ENCODE measurements at regions not wholly inside any gene's neighbourhood (a gene's known extent, or its start where the extent isn't known, plus 50 kb on each side); places are given as distances from the start of the nearest gene placed in this dataset.

DNA sequence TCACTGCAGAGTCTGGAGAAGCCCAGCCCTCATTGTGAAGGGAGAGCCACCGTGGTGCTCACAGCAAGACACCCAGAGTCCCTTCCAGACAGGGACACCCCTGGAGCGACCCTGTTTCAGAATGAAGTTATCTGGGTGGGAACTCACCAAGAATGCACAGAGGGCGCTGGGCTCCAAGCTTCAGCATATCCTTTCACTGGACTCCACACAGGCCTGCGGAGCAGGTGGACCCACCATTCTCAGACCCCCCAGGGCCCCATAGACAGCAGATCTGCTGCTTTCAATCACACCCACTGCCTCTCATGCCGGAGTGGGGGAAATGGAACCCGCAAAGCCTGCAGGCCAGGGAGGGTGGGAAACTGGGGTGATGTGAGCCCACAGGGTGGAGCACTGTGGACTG lies 87.8 kb downstream of the RRM2 start:
- DNase-seq: no peak

DNA sequence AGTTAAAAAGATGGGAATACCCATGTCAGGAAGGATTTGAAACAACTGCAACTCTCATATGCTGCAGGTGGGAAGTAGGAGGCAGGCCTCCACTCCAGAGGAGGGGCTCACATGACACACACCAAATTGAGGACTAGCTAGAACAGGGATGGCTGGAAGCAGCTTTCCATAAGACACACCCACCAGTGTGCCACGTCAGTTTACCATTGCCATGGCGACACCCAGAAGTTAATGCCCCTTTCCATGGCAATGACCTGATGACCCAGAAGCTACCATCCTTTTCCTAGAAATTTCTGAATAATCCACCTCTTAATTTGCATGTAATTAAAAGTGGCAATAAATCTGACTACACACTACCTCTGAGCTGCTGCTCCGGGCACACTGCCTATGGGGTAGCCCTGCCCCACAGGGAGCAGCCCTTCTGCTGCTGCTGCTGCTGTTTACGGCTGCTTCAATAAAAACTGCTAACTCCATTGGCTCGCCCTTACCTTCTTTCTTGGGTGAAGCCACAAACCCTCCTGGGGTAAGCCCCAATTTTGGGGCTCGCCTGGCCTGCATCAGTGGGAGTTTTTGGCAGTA lies 89.4 kb downstream of the RRM2 start:
- ATAC-seq (replicated peaks): no peak
- no peak for DNase-seq
- Mint-ChIP-seq H3K27ac (no peak overlapping the region), H3K9me3 (no peaks in the 10 kb centered on the region), H3K36me3 (no peaks in the 10 kb centered on the region), H3K4me1 (peaks cover 0 to 6% of the 10 kb centered on the region in 2 donors), H3K27me3 (no peaks in the 10 kb centered on the region), H3K4me3 (no peak overlapping the region)

More for the DNA sequence above, 87.8 kb downstream of the RRM2 start:
- H3K27ac Mint-ChIP-seq: no peak overlapping the region
- no peaks in the 10 kb centered on the region for H3K4me1 Mint-ChIP-seq
- H3K9me3 Mint-ChIP-seq: no peaks in the 10 kb centered on the region
- no peak for ATAC-seq (replicated peaks)
- H3K36me3 Mint-ChIP-seq: no peaks in the 10 kb centered on the region
- H3K27me3 Mint-ChIP-seq: no peaks in the 10 kb centered on the region
- no peak overlapping the region for H3K4me3 Mint-ChIP-seq

DNA sequence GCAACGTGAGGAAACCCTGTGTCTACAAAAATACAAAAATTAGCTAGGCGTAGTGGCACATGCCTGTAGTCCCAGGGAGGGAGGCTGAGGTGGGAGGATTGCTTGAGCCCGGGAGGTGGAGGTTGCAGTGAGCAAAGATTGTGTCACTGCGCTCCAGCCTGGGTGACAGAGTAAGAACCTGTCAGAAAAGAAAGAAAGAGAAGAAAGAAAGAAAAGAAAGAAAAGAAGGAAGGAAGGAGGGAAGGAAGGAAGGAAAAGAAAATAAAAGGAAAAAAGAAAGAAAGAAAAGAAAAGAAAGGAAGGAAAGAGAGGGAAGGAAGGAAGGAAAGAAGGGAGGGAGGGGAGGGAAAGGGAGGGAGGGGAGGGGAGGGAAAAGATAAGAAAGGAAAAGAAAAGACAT lies 89.9 kb upstream of the HPCAL1 start:
- no peaks in the 10 kb centered on the region for H3K9me3 Mint-ChIP-seq
- no peak for DNase-seq
- peaks cover 0 to 6% of the 10 kb centered on the region in 2 donors for H3K4me1 Mint-ChIP-seq
- H3K27me3 Mint-ChIP-seq: peaks cover 0 to 2% of the 10 kb centered on the region in 2 donors
- H3K4me3 Mint-ChIP-seq: no peak overlapping the region
- ATAC-seq (replicated peaks): no peak
- no peak overlapping the region for H3K27ac Mint-ChIP-seq
- no peaks in the 10 kb centered on the region for H3K36me3 Mint-ChIP-seq

DNA sequence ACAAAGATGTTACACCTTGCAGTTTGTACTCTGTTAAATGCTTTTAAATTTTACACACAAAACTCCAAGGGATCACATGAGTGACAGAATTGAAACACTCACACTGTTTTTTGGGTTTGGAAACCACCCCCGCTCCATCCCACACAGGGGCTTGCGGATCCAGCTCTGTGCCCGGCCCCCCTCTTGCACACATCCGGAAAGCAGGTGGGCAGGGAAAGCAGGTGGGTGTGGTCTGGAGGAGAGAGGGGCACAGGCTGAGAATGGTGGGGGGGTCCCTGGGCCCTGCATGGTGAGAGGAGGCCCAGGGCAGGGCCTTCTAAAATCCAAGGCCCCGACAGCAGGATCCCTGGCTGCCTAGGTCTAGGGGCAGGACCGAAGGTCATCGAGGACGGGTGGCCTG lies 88.5 kb upstream of the HPCAL1 start:
- Mint-ChIP-seq H3K36me3 (no peaks in the 10 kb centered on the region), H3K4me1 (peaks cover 0 to 6% of the 10 kb centered on the region in 2 donors), H3K27me3 (peaks cover 0 to 3% of the 10 kb centered on the region in 2 donors), H3K27ac (no peak overlapping the region), H3K9me3 (no peaks in the 10 kb centered on the region), H3K4me3 (no peak overlapping the region)
- ATAC-seq (replicated peaks) (no peak), DNase-seq (no peak)

DNA sequence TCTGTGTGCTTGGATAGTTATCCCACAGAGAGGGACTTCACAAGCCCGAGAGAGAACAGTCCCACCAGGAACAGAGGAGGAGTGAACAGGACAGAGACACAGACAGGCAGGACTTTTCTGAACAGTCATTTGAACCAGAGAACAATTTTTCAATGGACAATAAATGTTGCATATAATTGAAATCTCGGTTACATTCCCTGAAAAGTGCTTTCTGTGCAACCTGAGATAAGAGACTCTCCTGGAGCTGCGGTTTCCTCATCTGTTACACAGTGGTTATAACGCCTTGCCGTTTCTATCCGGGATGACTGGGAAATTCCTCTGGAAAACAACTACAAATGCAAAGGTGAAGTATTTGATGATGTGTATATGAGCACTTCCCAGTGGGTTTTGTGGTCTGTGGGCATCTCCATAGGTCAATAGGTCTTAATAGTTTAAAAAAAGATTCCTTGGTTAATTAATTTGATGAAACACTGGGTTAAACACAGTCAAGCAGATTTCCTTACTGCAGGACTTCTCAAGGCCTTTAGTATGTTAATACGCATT lies 87.2 kb upstream of the HPCAL1 start:
- Mint-ChIP-seq H3K4me3 (no peak overlapping the region), H3K9me3 (no peaks in the 10 kb centered on the region), H3K27ac (no peak overlapping the region), H3K27me3 (peaks cover 0 to 3% of the 10 kb centered on the region in 2 donors), H3K4me1 (peaks cover 0 to 6% of the 10 kb centered on the region in 2 donors), H3K36me3 (no peaks in the 10 kb centered on the region)
- no peak for ATAC-seq (replicated peaks)
- DNase-seq: no peak

DNA sequence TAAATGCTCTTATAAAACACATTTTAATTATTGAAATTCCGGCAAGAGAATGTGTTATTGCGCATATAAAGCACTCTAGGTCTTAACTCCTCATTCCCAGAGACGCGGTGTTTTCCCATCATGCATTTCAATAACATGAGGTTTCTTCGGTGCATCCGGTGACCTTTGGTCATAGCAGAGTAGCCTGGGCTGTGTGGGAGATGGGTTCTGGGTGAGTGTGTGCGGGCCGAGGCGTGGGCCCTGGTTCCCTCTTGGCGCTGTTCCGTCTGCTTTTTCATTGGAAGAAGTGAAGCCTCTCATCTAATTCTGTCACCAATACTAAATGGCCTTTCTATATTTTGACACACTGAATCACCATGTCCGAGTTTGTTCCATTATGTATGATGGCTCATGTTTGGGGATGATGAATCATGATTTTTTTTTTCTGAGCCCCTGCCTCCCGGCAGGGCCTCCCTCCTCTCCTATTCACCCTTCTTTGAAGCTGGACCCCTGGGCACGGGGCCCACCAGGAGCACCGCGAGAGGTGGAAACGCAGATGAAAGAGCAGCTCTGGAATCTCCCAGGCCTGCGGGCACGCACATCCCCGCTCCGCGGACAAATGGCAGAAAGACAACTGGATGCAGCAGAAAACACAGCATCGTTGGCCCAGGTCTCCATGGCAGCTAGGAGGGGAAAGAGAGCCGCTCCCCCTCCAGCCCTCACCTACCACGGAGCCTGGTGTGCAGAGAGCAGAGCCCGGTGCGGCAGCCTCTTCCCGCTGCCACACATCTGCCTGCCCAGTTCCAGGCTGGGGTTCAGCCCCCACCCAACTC lies 85.8 kb upstream of the HPCAL1 start:
- Mint-ChIP-seq H3K9me3 (no peaks in the 10 kb centered on the region), H3K27ac (no peak overlapping the region), H3K4me1 (peaks cover 0 to 6% of the 10 kb centered on the region in 2 donors), H3K36me3 (no peaks in the 10 kb centered on the region), H3K4me3 (no peak overlapping the region), H3K27me3 (peaks cover 2 to 5% of the 10 kb centered on the region in 2 donors)
- DNase-seq (no peak), ATAC-seq (replicated peaks) (no peak)

DNA sequence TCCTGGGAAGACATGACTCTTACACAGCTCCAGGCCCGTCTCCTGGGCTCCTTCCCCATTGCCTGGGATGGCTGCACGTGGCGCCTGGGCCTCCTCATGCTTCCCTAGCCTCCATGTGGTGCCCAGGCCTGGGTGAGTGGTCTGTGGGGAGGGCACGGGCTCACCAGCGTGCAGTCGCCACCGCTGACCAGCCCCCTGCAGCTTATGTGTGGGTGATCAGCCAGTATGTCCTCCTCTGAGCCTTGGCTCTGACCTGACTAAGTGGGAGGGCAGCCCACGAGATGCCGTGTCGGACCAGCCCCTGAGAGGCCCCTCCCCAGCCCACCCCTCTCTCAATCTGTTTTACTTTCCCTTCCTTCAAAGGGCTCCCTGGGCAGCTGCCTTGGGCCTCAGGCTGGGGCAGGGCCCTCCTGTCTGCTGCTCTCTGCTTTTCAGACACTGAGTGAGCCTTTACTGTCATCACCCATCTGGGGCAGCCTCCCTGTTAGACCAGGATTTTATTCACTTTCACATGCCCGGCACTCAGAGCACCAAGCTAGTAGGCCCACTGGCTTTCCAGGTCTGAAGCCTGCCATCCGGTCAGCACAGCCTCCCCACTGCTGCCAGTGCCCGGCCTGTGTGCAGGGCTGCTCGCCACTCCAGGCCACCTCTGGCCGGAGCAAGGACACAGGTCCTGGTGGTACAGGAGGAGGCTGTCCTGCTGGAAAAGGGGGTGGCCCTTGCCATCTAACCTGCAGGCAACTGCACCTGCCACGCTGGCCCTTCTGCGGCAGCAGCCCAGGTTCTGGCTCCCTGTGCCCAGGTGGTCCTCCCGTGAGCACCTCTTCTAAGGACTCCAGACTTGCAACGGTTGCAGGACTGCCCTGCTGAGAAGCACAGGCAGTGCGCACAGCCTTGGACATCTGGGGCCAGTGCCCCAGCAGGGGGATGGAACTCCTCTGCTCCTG lies 84.9 kb upstream of the HPCAL1 start:
- H3K27me3 Mint-ChIP-seq: peaks cover 5 to 8% of the 10 kb centered on the region in 2 donors
- H3K36me3 Mint-ChIP-seq: no peaks in the 10 kb centered on the region
- ATAC-seq (replicated peaks): no peak
- H3K9me3 Mint-ChIP-seq: no peaks in the 10 kb centered on the region
- peaks cover 0 to 6% of the 10 kb centered on the region in 2 donors for H3K4me1 Mint-ChIP-seq
- H3K4me3 Mint-ChIP-seq: no peak overlapping the region
- no peak for DNase-seq
- H3K27ac Mint-ChIP-seq: no peak overlapping the region

DNA sequence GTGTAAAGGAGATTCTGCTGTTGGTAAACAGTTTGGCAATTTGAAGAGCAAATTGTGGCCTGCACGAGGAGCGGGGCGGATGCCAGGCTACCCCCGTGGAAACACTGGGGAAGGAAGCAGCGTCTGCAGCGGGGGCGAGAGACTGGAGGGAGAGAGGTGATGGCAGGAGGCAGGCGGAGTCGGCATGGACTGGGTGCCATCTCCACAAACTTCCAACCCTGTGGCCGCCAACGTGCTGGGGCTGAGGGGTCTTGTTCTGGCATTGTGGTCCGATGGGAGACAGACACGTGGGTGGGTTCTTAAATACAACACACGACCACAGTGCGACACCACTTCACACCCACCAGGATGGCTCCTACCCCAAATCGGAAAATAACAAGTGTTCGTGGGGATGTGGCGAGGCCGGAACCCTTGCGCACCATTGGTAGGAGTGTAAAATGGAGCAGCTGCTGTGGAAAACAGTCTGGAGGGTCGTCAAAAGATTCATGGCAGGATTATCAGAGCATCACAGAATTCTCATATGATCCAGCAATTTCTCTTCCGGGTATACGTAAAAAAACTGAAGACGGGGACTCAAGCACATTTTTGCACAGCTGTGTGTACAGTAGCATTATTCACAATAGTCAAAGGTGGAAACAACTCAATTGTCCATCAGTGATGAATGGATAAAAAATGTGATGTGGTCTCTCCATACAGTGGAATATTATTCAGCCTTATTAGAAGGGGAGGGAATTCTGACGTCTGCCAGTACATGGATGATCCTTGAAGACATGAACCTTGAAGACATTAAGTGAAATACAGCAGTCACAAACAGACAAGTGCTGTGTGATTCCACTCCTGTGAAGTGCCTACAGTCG lies 82.4 kb upstream of the HPCAL1 start:
- Mint-ChIP-seq H3K4me3 (no peak overlapping the region), H3K36me3 (no peaks in the 10 kb centered on the region), H3K4me1 (peaks cover 0 to 6% of the 10 kb centered on the region in 2 donors), H3K9me3 (no peaks in the 10 kb centered on the region), H3K27me3 (peaks cover 5 to 8% of the 10 kb centered on the region in 2 donors), H3K27ac (no peak overlapping the region)
- no peak for ATAC-seq (replicated peaks)
- DNase-seq: no peak

DNA sequence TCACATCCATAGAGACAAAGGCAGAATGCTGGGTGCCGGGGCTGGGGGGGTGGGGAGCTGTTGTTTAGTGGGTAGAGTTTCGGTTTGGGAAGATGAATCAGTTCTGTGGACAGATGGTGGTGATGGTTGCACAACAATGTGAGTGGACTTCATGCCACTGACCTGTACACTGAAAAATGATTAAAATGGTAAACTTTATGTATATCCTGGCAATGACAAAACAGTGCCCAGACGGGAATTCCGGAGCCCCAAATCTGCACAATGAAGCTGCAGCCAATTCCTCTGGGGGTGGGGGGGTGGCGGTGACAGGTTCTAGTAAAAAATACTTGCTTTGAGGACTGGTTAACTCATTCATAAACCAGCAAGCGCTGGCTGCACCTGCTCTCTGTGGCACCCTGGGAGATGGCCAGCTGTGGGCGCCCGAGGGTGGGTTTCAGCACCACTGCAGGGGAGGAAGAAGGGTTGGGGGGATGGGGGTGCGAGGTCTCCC lies 81.8 kb upstream of the HPCAL1 start:
- Mint-ChIP-seq H3K4me1 (peaks cover 0 to 2% of the 10 kb centered on the region in 2 donors), H3K9me3 (no peaks in the 10 kb centered on the region), H3K4me3 (no peak overlapping the region), H3K27me3 (peaks cover 5 to 8% of the 10 kb centered on the region in 2 donors), H3K36me3 (no peaks in the 10 kb centered on the region), H3K27ac (no peak overlapping the region)
- ATAC-seq (replicated peaks) (no peak), DNase-seq (no peak)

DNA sequence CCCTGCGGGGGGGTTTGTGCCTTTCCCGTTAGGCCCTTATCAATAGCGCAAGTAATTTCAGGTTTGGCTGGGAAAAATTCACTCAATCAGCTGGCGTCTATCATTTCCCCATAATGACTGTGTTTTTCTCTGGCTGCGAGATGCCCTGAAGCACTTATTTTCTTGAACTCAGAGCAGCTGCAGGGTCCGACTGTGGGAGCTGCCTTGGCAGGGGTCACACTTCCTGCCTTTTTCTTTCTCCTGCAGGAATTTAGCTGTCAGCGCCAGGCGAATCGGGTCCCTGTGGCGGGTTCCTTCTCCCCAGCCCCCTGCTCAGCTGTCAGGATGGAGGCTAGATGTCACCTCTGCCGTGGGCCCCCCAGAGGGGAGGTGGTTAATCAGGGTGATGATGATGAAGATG lies 81.3 kb upstream of the HPCAL1 start:
- DNase-seq: no peak
- H3K9me3 Mint-ChIP-seq: no peaks in the 10 kb centered on the region
- H3K27me3 Mint-ChIP-seq: peaks cover 5 to 8% of the 10 kb centered on the region in 2 donors

DNA sequence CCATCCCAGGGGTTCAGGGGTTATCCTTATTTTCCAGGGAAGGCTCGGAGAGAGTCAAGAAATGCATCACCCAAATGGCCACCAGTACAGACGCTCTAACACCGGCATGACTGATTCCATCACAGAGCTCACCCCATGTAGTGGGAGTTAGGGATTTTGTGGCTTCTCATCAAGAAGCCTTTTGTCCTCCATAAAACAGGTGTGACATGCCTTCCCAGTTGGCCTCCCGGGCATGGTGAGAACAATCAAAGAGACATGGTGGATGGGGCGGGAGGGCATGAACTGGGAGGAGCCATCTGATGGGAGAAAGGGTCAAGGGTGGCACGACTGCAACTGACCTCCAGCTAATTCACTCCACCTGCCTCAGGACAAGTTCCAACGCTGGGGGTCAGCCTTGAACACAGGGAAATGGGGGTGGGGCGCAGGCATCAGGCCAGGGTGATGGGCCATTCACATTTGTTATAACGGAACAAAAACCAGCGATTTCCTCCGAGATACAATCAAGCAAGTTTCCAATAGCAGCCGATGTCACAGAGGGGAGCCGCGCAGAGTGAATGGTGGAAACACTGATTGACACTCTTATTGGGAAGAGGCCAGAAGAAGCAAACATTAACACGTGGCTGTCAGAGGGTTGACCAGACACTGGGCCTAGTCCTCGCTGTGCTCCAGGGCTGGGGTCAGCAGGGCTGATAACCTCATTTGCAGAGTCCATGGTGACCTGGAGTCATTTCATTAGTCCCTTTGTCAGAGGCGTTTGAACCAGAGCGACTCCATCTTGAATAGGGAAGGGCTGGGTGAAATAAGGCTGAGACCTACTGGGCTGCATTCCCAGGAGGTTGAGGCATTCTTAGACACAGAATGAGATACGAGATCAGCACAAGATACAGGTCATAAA lies 80.5 kb upstream of the HPCAL1 start:
- no peak for ATAC-seq (replicated peaks)
- Mint-ChIP-seq H3K27me3 (peaks cover 5 to 8% of the 10 kb centered on the region in 2 donors), H3K36me3 (no peaks in the 10 kb centered on the region), H3K4me3 (no peak overlapping the region), H3K4me1 (no peaks in the 10 kb centered on the region), H3K9me3 (no peaks in the 10 kb centered on the region), H3K27ac (no peak overlapping the region)
- no peak for DNase-seq

More for the DNA sequence above, 81.3 kb upstream of the HPCAL1 start:
- no peak overlapping the region for H3K4me3 Mint-ChIP-seq
- no peaks in the 10 kb centered on the region for H3K4me1 Mint-ChIP-seq
- H3K27ac Mint-ChIP-seq: no peak overlapping the region
- no peaks in the 10 kb centered on the region for H3K36me3 Mint-ChIP-seq
- no peak for ATAC-seq (replicated peaks)

DNA sequence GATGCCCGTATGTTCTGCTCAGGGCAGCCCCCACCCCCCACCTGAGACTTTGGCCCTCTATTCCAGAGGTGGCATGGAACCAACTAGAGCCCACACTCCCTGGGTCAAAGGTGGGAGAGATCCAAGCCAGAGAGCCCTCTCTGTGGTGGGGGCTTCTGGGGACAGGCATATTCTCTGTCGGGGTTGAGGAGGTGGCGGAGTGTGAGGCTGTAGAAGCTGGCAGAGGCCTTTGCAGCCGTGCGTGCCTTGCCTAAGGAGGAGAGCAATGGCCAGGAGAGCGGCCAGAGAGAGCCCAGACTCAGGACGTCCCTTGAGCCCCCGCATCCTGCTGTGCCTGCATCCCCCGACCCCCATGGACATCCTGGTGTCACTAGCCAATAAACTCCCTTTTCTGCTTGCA lies 79.2 kb upstream of the HPCAL1 start:
- peaks cover 5% of the 10 kb centered on the region in 2 donors for H3K27me3 Mint-ChIP-seq
- DNase-seq (no peak), ATAC-seq (replicated peaks) (no peak)
- H3K4me1 Mint-ChIP-seq: no peaks in the 10 kb centered on the region
- no peaks in the 10 kb centered on the region for H3K36me3 Mint-ChIP-seq
- no peak overlapping the region for H3K27ac Mint-ChIP-seq
- no peaks in the 10 kb centered on the region for H3K9me3 Mint-ChIP-seq
- H3K4me3 Mint-ChIP-seq: no peak overlapping the region

Data from stimulated activated naive B cell treated with anti-CD40 and anti-IgM and Interleukin-4, amounts not matched to agents 10 μg/mL and 1 μg/mL and 100 μg/mL, for 72 hours (primary cell).